ENCODE measurements at regions not wholly inside any gene's neighbourhood (a gene's known extent, or its start where the extent isn't known, plus 50 kb on each side); places are given as distances from the start of the nearest gene placed in this dataset.

DNA sequence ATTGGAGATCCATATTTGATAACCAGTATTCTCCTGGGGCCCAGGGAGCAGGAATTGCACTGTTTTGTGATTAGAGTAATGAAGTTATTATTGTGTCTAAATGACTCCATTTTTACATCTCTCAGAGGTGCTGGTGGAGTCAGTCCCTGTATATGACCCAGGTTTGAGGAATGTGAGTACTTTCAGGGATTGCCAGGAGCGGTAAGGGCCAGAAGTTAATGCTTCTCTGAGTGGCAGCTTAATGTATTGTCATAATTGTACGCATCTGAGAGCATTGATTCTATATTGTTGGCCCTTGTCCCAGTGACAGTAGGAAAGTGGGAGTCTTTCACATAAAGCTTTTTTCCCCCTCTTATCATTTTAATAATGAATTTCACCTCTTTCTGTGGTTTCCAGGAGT is 146.2 kb downstream of the GATB start:
- TF ChIP-seq POLR2AphosphoS5 (IDR thresholded peaks at IDR 0.05) (no peak), POLR2A (IDR thresholded peaks at IDR 0.05) (no peak)
- TF ChIP-seq, protein P1, sequence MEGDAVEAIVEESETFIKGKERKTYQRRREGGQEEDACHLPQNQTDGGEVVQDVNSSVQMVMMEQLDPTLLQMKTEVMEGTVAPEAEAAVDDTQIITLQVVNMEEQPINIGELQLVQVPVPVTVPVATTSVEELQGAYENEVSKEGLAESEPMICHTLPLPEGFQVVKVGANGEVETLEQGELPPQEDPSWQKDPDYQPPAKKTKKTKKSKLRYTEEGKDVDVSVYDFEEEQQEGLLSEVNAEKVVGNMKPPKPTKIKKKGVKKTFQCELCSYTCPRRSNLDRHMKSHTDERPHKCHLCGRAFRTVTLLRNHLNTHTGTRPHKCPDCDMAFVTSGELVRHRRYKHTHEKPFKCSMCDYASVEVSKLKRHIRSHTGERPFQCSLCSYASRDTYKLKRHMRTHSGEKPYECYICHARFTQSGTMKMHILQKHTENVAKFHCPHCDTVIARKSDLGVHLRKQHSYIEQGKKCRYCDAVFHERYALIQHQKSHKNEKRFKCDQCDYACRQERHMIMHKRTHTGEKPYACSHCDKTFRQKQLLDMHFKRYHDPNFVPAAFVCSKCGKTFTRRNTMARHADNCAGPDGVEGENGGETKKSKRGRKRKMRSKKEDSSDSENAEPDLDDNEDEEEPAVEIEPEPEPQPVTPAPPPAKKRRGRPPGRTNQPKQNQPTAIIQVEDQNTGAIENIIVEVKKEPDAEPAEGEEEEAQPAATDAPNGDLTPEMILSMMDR (IDR thresholded peaks at IDR 0.05 in 8 of 11, conservative IDR thresholded peaks at IDR 0.05 in 3 of 11), result no peak
